ENCODE measurements at regions not wholly inside any gene's neighbourhood (a gene's known extent, or its start where the extent isn't known, plus 50 kb on each side); places are given as distances from the start of the nearest gene placed in this dataset.

GRCh38 chr1:220389634-220390033 is 117.4 kb upstream of the RAB3GAP2 start (continued):
- TF ChIP-seq ETS1 (IDR thresholded peaks at IDR 0.05) (no peak), STAT1 (IDR thresholded peaks at IDR 0.05; ENCODE audit: unreplicated experiment) (no peak), POLR2AphosphoS5 (IDR thresholded peaks at IDR 0.05; ENCODE audit: low read depth) (no peak), CTCF (conservative IDR thresholded peaks at IDR 0.05; ENCODE audit: low read depth in 2 of 2) (no peak), REST (IDR thresholded peaks at IDR 0.05; ENCODE audit: unreplicated experiment) (no peak)

GRCh38 chr1:220386494-220387195 is 114.4 kb upstream of the RAB3GAP2 start:
- no peaks in the 10 kb centered on the region for H3K27me3 Mint-ChIP-seq (ENCODE audit: insufficient read depth, low read depth, poor library complexity)
- no peak overlapping the region for H3K27ac ChIP-seq (ENCODE audit: low read depth)
- no peaks in the 10 kb centered on the region for H3K79me2 ChIP-seq (replicated peaks; ENCODE audit: insufficient read depth)
- DNase-seq (ENCODE audit: low spot score) (no peak), ATAC-seq (no peak)
- H4K20me1 ChIP-seq (replicated peaks; ENCODE audit: insufficient read depth), result no peaks in the 10 kb centered on the region
- H3K4me3 Mint-ChIP-seq, result no peak overlapping the region
- 0 out of 2 replicates have a peak, but pooled peaks cover 6% of the 10 kb centered on the region for H3K9me2 ChIP-seq (ENCODE audit: insufficient read depth)
- no peaks in the 10 kb centered on the region for H3K27me3 ChIP-seq (ENCODE audit: insufficient read depth)
- peaks cover 32% of the 10 kb centered on the region for H3K4me1 ChIP-seq (ENCODE audit: insufficient read depth)
- peaks cover 8% of the 10 kb centered on the region; the same call in 2 of the 3 replicates for H3K36me3 Mint-ChIP-seq (ENCODE audit: low read depth)
- no peak overlapping the region for H3K4me2 ChIP-seq
- H3K4me3 ChIP-seq, result no peak overlapping the region
- no peak overlapping the region for H3K27ac Mint-ChIP-seq
- no peaks in the 10 kb centered on the region for H3F3A ChIP-seq (replicated peaks; ENCODE audit: low read depth)
- peaks cover 33% of the 10 kb centered on the region for H3K4me1 Mint-ChIP-seq
- no peak overlapping the region for H2AFZ ChIP-seq
- peaks cover 9% of the 10 kb centered on the region; the same call in 2 of the 3 replicates for H3K9me3 Mint-ChIP-seq
- no peaks in the 10 kb centered on the region for H3K36me3 ChIP-seq (ENCODE audit: insufficient read depth)
- TF ChIP-seq EZH2phosphoT487 (IDR thresholded peaks at IDR 0.05; ENCODE audit: unreplicated experiment), result no peak
- TF ChIP-seq POLR2AphosphoS5 (IDR thresholded peaks at IDR 0.05; ENCODE audit: low read depth), result no peak
- TF ChIP-seq CTCF (conservative IDR thresholded peaks at IDR 0.05; ENCODE audit: low read depth in 2 of 2), result no peak
- no peak for TF ChIP-seq ZNF462 (CRISPR knock-in tag; IDR thresholded peaks at IDR 0.05)
- TF ChIP-seq STAT1 (IDR thresholded peaks at IDR 0.05; ENCODE audit: unreplicated experiment), result no peak
- TF ChIP-seq CREB1 (CRISPR knock-in tag; IDR thresholded peaks at IDR 0.05; ENCODE audit: low read depth), result no peak

Data from GM23338 (cell line).